Loucy (cell line): ENCODE measurements at regions not wholly inside any gene's neighbourhood (a gene's known extent, or its start where the extent isn't known, plus 50 kb on each side); places are given as distances from the start of the nearest gene placed in this dataset.

Experiments
- H2AFZ ChIP-seq: fragments of 200-600 bp; sonication (generic); 2 replicates; pipeline ENCODE4 v1.6.0; 2016; ENCODE audit warnings: antibody characterized with exemption, mild to moderate bottlenecking, low read length, moderate library complexity
- H3F3A ChIP-seq: fragments of 200-600 bp; 2 replicates; pipeline ENCODE4 v1.6.0; 2016; ENCODE audit warnings: antibody characterized with exemption, low read depth, mild to moderate bottlenecking
- H3K27me3 ChIP-seq: fragments of 200-600 bp; sonication (generic); 2 replicates; pipeline ENCODE4 v1.6.1; 2014; ENCODE audit warnings: low read length, mild to moderate bottlenecking; ENCODE audit not compliant: insufficient read depth, poor library complexity, severe bottlenecking
- H3K36me3 ChIP-seq: fragments of 200-600 bp; sonication (generic); 2 replicates; pipeline ENCODE4 v1.6.1; 2016; ENCODE audit warnings: low read length; ENCODE audit not compliant: insufficient read depth
- H3K4me1 ChIP-seq: fragments of 200-600 bp; sonication (generic); 2 replicates; pipeline ENCODE4 v1.5.1; 2014; ENCODE audit warnings: low read length, mild to moderate bottlenecking; ENCODE audit not compliant: insufficient read depth, poor library complexity, severe bottlenecking
- H3K4me2 ChIP-seq: fragments of 200-600 bp; sonication (generic); 2 replicates; pipeline ENCODE4 v1.6.0; 2014; ENCODE audit warnings: antibody characterized with exemption, low read length, low read depth, mild to moderate bottlenecking; ENCODE audit not compliant: poor library complexity, severe bottlenecking
- H3K4me3 ChIP-seq: fragments of 200-600 bp; sonication (generic); 2 replicates; pipeline ENCODE4 v1.5.1; 2014; ENCODE audit warnings: low read length, mild to moderate bottlenecking, mixed read lengths; ENCODE audit not compliant: poor library complexity, severe bottlenecking
- H3K79me2 ChIP-seq: fragments of 200-600 bp; sonication (generic); 2 replicates; pipeline ENCODE4 v1.6.1; 2014; ENCODE audit warnings: low read length; ENCODE audit not compliant: insufficient read depth
- H3K9ac ChIP-seq: fragments of 200-600 bp; sonication (generic); 2 replicates; pipeline ENCODE4 v1.6.0; 2014; ENCODE audit warnings: mild to moderate bottlenecking, low read depth, low read length, moderate library complexity; ENCODE audit not compliant: poor library complexity, severe bottlenecking
- H3K9me2 ChIP-seq: fragments of 200-600 bp; sonication (generic); replicated peaks from 2 replicates; pipeline ENCODE4 v1.6.1; 2016; ENCODE audit warnings: low read depth, low read length, mixed read lengths
- H3K9me3 ChIP-seq: fragments of 200-600 bp; sonication (generic); 2 replicates; pipeline ENCODE4 v1.6.1; 2014; ENCODE audit warnings: mild to moderate bottlenecking, antibody characterized with exemption, low read length, low read depth; ENCODE audit not compliant: insufficient read depth
- H4K20me1 ChIP-seq: fragments of 200-600 bp; sonication (generic); 2 replicates; pipeline ENCODE4 v1.6.0; 2014; ENCODE audit warnings: antibody characterized with exemption, low read length, mild to moderate bottlenecking; ENCODE audit not compliant: insufficient read depth, poor library complexity, severe bottlenecking
- EZH2phosphoT487 ChIP-seq: fragments of 200-600 bp; IDR thresholded peaks from 2 replicates; pipeline ENCODE4 v1.6.1; 2018; ENCODE audit warnings: antibody characterized with exemption, mild to moderate bottlenecking, moderate library complexity, borderline replicate concordance
- TF ChIP-seq, protein P1 (sequence below): fragments of 200-600 bp; sonication (generic); conservative IDR thresholded peaks from 2 replicates; pipeline ENCODE4 v1.5.1; 2014; ENCODE audit warnings: mild to moderate bottlenecking, antibody characterized with exemption, low read length

DNA sequence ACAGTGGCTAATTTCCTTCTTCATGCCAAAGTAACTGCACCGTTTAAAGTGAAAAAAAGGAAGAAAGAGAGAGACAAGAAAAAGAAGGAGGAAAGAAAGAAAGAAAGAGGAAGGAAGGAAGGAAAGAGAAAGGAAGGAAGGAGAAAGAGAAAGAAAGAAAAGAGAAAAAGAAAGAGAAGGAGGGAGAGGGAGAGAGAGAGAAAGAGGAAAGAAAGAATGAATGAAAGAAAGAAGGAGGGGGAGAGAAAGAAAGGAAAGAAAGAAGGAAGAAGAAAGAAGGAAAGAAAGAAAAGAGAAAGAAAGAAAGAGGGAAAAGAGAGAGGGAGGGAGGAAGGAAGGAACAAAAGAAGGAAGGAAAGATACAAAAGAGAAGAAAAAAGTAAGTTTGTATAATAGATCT, 100.6 kb downstream of the GTPBP8 start:
- no peaks in the 10 kb centered on the region for H3K27me3 ChIP-seq
- no peak for TF ChIP-seq EZH2phosphoT487
- TF ChIP-seq, protein P1, sequence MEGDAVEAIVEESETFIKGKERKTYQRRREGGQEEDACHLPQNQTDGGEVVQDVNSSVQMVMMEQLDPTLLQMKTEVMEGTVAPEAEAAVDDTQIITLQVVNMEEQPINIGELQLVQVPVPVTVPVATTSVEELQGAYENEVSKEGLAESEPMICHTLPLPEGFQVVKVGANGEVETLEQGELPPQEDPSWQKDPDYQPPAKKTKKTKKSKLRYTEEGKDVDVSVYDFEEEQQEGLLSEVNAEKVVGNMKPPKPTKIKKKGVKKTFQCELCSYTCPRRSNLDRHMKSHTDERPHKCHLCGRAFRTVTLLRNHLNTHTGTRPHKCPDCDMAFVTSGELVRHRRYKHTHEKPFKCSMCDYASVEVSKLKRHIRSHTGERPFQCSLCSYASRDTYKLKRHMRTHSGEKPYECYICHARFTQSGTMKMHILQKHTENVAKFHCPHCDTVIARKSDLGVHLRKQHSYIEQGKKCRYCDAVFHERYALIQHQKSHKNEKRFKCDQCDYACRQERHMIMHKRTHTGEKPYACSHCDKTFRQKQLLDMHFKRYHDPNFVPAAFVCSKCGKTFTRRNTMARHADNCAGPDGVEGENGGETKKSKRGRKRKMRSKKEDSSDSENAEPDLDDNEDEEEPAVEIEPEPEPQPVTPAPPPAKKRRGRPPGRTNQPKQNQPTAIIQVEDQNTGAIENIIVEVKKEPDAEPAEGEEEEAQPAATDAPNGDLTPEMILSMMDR, result no peak
- H3K4me2 ChIP-seq, result no peak overlapping the region
- H3K9ac ChIP-seq, result no peak overlapping the region
- H3K79me2 ChIP-seq, result no peaks in the 10 kb centered on the region
- H3K9me3 ChIP-seq, result no peaks in the 10 kb centered on the region
- H3K4me3 ChIP-seq, result no peak overlapping the region
- H2AFZ ChIP-seq, result no peak overlapping the region
- H3K9me2 ChIP-seq, result no peaks in the 10 kb centered on the region
- no peaks in the 10 kb centered on the region for H4K20me1 ChIP-seq
- no peaks in the 10 kb centered on the region for H3F3A ChIP-seq
- no peaks in the 10 kb centered on the region for H3K4me1 ChIP-seq
- H3K36me3 ChIP-seq, result no peaks in the 10 kb centered on the region

DNA sequence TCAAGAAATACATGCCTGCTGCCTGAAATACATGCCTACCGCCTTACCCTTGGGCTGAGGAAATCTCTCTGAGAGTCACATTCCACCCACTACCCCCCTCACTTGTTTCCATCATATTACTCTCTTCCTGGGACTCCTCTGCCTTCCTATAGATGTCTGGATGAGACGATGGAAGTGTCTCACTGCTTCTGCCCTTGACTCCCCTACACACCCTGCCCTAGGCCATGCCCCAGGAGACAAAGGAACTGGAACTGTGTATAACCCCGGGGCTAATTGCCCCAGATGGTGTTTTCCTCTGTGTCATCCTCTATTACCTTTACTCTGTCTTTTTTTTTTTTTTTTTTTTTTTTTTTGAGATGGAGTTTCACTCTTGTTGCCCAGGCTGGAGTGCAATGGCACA, 102.0 kb downstream of the GTPBP8 start:
- Histone ChIP-seq H3F3A (no peaks in the 10 kb centered on the region), H3K4me3 (no peak overlapping the region), H3K4me1 (no peaks in the 10 kb centered on the region), H3K27me3 (no peaks in the 10 kb centered on the region), H2AFZ (no peak overlapping the region), H3K9me3 (no peaks in the 10 kb centered on the region), H3K79me2 (no peaks in the 10 kb centered on the region), H3K36me3 (no peaks in the 10 kb centered on the region), H3K4me2 (no peak overlapping the region), H3K9me2 (no peaks in the 10 kb centered on the region), H3K9ac (no peak overlapping the region), H4K20me1 (no peaks in the 10 kb centered on the region)
- TF ChIP-seq, protein P1, result no peak
- no peak for TF ChIP-seq EZH2phosphoT487

DNA sequence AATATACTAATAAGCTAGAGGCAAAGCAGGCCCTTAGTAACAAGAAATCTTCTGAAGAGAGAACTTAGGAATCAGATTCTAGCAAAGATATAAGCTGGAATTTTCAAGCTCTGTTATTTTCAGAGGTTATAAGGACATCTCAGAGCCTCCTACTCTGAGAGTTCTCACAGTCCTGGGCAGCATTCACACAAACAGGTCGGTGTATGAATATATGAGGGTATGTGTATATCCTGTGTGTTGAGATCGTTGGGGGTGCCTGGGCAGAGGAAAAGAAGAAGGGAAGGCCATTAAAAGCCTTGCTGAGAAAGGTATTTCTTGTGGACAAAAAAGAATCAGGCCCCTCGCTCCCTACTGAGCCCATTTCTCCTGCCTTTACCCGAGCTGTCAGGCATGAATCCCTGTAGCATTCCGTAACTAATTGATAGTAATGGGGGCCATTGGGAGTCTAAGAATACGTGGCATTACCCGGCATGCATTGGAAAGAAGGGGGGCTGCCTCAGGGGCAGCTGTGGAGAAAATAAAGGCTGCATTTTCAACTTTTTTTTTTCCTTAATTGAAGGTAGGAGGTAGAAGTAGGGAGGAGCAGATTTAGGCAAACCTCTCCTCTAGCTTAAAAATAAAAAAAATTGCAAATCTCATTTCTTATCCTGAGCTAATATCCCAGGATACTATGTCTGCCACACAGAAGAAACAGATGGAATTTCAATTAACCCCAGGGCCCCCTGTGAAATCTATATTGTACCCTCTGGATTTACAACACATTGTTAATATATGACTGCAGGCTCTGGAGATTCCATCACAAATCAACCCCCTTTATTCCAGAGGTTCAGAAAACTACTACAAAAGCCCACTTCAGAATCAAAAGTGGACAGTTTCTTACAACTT, 103.8 kb downstream of the GTPBP8 start:
- Histone ChIP-seq H3K4me1 (no peaks in the 10 kb centered on the region), H2AFZ (no peak overlapping the region), H3K79me2 (no peaks in the 10 kb centered on the region), H3F3A (no peaks in the 10 kb centered on the region), H3K36me3 (no peaks in the 10 kb centered on the region), H4K20me1 (no peaks in the 10 kb centered on the region), H3K9me3 (no peaks in the 10 kb centered on the region), H3K4me3 (no peak overlapping the region), H3K9me2 (no peaks in the 10 kb centered on the region), H3K27me3 (no peaks in the 10 kb centered on the region), H3K4me2 (no peak overlapping the region), H3K9ac (no peak overlapping the region)
- TF ChIP-seq, protein P1, result no peak
- no peak for TF ChIP-seq EZH2phosphoT487
